ENCODE measurements at regions not wholly inside any gene's neighbourhood (a gene's known extent, or its start where the extent isn't known, plus 50 kb on each side); places are given as distances from the start of the nearest gene placed in this dataset.
"Not testable (repeated sequence)": the region's sequence is repeated elsewhere in the genome, so short reads cannot be mapped to it uniquely, and the experiment has no call there.

DNA sequence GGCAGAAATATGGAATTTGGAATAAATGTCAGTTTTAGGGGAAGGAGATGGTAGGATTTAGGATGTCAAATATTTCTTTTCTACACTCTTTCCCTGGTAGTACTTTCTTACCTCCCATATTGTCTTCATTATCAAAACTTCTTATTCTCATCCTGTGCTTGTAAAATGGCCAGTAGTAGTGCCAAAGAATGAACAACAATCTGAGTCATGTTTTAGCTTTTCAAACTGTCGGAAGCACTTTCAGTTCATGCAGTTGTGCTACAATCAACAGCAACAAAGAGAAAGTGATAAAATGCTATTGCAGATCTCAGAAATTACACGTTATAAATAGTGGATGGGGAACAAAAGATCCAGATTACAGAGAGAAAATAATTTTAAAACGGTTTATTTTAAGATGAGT lies 193.7 kb upstream of the RXFP2 start:
- H3K4me1 ChIP-seq (ENCODE audit: control insufficient read depth, insufficient read depth, low read length) = no peaks in the 10 kb centered on the region
- H3K9me3 ChIP-seq (ENCODE audit: control insufficient read depth, insufficient read depth, low read length) = no peaks in the 10 kb centered on the region
- H3K9ac ChIP-seq (ENCODE audit: low read depth, low read length) = no peak overlapping the region
- H3K4me3 ChIP-seq (ENCODE audit: low read depth, low read length) = no peak overlapping the region
- no peaks in the 10 kb centered on the region for H3K27me3 ChIP-seq (ENCODE audit: control insufficient read depth, insufficient read depth, low read length)
- no peak overlapping the region for H3K27ac ChIP-seq (ENCODE audit: low read depth, low read length)
- no peaks in the 10 kb centered on the region for H3K36me3 ChIP-seq (ENCODE audit: control insufficient read depth, insufficient read depth, low read length)

DNA sequence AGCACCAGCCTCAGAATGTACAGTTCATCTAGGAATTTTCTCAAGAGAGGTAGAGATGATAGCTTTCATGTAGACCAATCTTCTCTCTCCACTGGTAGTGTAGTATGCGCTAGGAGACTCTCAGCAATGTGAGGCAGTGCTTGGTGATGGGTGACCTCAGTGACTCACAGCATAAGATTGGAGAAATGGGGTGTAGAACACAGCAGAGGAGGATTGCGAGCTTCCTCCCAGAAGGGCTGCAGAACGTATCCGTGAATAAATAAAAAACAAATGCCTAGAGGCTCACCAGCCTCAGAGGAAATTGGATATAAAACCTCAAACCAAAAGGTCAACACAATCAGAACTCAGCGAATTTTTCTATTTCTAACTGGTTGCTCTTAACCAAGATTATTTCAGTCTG lies 182.9 kb upstream of the RXFP2 start:
- H3K27me3 ChIP-seq (ENCODE audit: control insufficient read depth, insufficient read depth, low read length) = no peaks in the 10 kb centered on the region
- H3K9me3 ChIP-seq (ENCODE audit: control insufficient read depth, insufficient read depth, low read length) = no peaks in the 10 kb centered on the region
- no peak overlapping the region for H3K4me3 ChIP-seq (ENCODE audit: low read depth, low read length)
- H3K4me1 ChIP-seq (ENCODE audit: control insufficient read depth, insufficient read depth, low read length) = no peaks in the 10 kb centered on the region
- H3K9ac ChIP-seq (ENCODE audit: low read depth, low read length) = no peak overlapping the region
- no peaks in the 10 kb centered on the region for H3K36me3 ChIP-seq (ENCODE audit: control insufficient read depth, insufficient read depth, low read length)
- no peak overlapping the region for H3K27ac ChIP-seq (ENCODE audit: low read depth, low read length)

DNA sequence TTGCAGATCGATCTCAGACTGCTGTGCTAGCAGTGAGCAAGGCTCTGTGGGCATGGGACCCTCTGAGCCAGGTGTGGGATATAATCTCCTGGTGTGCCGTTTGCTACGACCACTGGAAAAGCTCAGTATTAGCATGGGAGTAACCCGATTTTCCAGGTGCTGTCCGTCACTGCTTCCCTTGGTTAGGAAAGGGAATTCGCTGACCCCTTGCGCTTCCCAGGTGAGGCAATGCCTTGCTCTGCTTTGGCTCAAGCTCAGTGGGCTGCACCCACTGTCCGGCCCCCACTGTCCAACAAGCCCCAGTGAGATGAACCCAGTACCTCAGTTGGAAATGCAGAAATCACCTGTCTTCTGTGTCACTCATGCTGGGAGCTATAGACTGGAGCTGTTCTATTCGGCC lies 155.1 kb upstream of the RXFP2 start:
- H3K4me3 ChIP-seq (ENCODE audit: low read depth, low read length); H3K4me1 ChIP-seq (ENCODE audit: control insufficient read depth, insufficient read depth, low read length); H3K27me3 ChIP-seq (ENCODE audit: control insufficient read depth, insufficient read depth, low read length); H3K27ac ChIP-seq (ENCODE audit: low read depth, low read length); H3K9ac ChIP-seq (ENCODE audit: low read depth, low read length); H3K36me3 ChIP-seq (ENCODE audit: control insufficient read depth, insufficient read depth, low read length): not testable (repeated sequence)
- H3K9me3 ChIP-seq (ENCODE audit: control insufficient read depth, insufficient read depth, low read length) = peaks cover 12% of the 10 kb centered on the region

DNA sequence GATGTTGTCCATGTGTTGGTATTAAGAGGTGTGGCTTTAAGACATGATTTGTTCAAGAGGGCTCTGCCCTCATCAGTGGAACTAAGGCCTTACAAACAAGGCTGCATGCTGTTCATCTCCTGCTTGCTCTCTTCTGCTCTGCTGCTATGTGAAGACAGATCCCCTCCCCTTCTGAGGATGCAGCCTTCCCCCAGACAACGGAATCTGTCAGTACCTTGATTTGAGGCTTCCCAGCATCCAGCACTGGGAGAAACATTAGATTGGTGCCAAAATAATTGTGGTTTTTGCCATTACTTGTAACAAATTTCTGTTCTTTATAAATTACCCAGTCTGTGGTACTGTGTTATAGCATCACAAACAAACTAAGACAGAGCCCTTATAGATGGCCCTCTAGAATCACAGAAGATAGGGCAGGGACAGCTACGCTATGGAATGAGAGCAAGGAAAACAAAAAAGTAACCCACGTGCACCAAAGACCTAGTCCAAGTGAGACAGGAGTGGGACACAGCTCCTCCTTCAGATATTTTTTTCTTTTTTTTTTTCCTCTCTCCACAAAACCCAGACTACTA lies 151.5 kb upstream of the RXFP2 start:
- no peak overlapping the region for H3K4me3 ChIP-seq (ENCODE audit: low read depth, low read length)
- 0 out of 2 replicates have a peak, but pooled peaks cover 6% of the 10 kb centered on the region for H3K4me1 ChIP-seq (ENCODE audit: control insufficient read depth, insufficient read depth, low read length)
- H3K9me3 ChIP-seq (ENCODE audit: control insufficient read depth, insufficient read depth, low read length) = peaks cover 12% of the 10 kb centered on the region
- H3K27ac ChIP-seq (ENCODE audit: low read depth, low read length) = no peak overlapping the region
- H3K36me3 ChIP-seq (ENCODE audit: control insufficient read depth, insufficient read depth, low read length) = no peaks in the 10 kb centered on the region
- H3K27me3 ChIP-seq (ENCODE audit: control insufficient read depth, insufficient read depth, low read length) = no peaks in the 10 kb centered on the region
- H3K9ac ChIP-seq (ENCODE audit: low read depth, low read length) = no peak overlapping the region

DNA sequence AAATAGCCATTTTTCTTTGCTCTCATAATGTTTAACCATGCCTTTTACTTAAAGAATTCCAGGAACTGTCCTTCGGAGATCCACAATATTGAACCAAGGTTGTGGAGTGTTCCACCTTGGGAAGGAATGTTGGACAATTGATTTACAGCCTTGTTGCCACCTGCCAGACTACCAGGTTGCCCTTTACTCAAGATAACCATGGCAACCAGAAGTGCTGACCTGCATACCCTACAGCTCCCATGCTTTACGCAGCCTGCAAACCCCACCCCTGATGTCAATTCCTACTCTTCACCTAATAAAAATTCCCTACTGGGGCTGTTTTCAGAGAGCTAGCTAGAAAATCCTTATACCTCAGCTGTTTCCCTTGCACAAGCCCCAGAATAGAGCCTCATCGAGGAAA lies 151.0 kb upstream of the RXFP2 start:
- Histone ChIP-seq H3K4me1 (ENCODE audit: control insufficient read depth, insufficient read depth, low read length) (0 out of 2 replicates have a peak, but pooled peaks cover 6% of the 10 kb centered on the region), H3K4me3 (ENCODE audit: low read depth, low read length) (no peak overlapping the region), H3K9me3 (ENCODE audit: control insufficient read depth, insufficient read depth, low read length) (peaks cover 12% of the 10 kb centered on the region), H3K36me3 (ENCODE audit: control insufficient read depth, insufficient read depth, low read length) (no peaks in the 10 kb centered on the region), H3K27me3 (ENCODE audit: control insufficient read depth, insufficient read depth, low read length) (no peaks in the 10 kb centered on the region), H3K9ac (ENCODE audit: low read depth, low read length) (no peak overlapping the region), H3K27ac (ENCODE audit: low read depth, low read length) (no peak overlapping the region)

DNA sequence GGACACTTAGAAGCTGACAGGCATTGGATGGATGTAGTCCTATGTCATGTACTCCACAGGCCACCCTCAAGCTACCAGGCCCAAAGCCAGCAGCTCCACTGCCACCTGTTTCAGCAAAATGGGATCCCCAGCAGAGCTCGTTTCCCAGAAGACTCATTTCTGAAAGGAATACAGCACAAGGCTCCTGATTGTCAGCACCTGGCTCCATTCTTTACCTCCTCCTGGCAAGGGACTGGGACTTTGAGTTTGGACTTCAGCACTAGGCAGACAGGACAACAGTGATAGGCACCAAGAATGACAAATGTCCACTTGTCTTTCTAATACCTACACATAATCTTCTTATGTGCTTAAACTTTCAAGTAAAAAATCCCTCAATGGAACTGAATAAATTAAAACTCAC lies 150.4 kb upstream of the RXFP2 start:
- H3K9me3 ChIP-seq (ENCODE audit: control insufficient read depth, insufficient read depth, low read length) = peaks cover 12% of the 10 kb centered on the region
- no peak overlapping the region for H3K4me3 ChIP-seq (ENCODE audit: low read depth, low read length)
- no peaks in the 10 kb centered on the region for H3K27me3 ChIP-seq (ENCODE audit: control insufficient read depth, insufficient read depth, low read length)
- H3K36me3 ChIP-seq (ENCODE audit: control insufficient read depth, insufficient read depth, low read length) = no peaks in the 10 kb centered on the region
- H3K9ac ChIP-seq (ENCODE audit: low read depth, low read length) = no peak overlapping the region
- 0 out of 2 replicates have a peak, but pooled peaks cover 6% of the 10 kb centered on the region for H3K4me1 ChIP-seq (ENCODE audit: control insufficient read depth, insufficient read depth, low read length)
- no peak overlapping the region for H3K27ac ChIP-seq (ENCODE audit: low read depth, low read length)

DNA sequence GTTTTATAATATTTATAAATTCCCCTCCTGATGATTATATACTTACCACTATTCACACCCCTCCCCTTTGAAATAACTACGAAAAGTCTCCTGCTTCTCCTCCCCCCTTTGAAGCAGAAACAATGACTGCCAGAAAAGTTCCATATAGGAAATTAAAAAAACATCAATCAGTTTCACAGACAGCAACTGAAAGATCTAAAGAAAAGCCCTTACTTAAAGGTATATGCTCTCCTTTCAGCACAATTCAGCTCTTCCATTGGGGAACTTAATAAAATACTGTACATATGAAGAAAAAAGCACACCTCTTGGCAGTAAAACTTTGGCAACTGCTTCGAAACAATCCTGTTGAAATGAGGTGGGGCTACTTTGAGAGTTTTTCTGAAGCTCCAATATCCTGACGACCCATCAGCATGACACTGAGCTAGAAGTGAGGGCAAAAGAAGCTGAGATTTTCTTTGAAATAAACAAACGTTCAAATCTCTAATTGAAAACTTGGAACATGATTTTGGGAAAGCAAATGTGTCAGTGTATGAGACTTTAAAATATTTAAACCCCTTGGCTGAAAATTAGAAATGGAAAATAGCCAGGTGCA lies 147.6 kb upstream of the RXFP2 start:
- H3K4me1 ChIP-seq (ENCODE audit: control insufficient read depth, insufficient read depth, low read length) = 0 out of 2 replicates have a peak, but pooled peaks cover 6% of the 10 kb centered on the region
- H3K27ac ChIP-seq (ENCODE audit: low read depth, low read length) = no peak overlapping the region
- no peak overlapping the region for H3K4me3 ChIP-seq (ENCODE audit: low read depth, low read length)
- H3K9me3 ChIP-seq (ENCODE audit: control insufficient read depth, insufficient read depth, low read length) = no peaks in the 10 kb centered on the region
- no peak overlapping the region for H3K9ac ChIP-seq (ENCODE audit: low read depth, low read length)
- no peaks in the 10 kb centered on the region for H3K36me3 ChIP-seq (ENCODE audit: control insufficient read depth, insufficient read depth, low read length)
- no peaks in the 10 kb centered on the region for H3K27me3 ChIP-seq (ENCODE audit: control insufficient read depth, insufficient read depth, low read length)

DNA sequence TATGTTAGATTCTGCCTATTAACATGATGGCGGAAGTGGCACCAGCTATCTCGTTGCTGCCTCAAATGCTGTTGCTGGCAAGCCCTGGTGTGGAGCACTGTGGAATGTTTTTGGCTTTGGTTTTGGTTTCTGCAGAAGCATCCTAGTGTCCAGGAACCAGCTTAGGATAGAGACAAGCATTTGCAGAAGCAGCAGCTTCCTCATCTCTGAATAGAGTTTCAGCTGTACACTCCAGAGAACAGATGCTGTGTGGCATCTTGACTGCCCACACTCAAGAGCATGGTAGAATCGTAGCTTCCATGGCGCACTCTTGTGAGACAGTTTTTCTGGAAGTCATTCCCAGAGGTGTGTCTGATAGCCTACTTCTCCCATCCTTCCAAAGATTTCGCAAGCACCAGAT lies 145.3 kb upstream of the RXFP2 start:
- Histone ChIP-seq H3K27me3 (ENCODE audit: control insufficient read depth, insufficient read depth, low read length) (no peaks in the 10 kb centered on the region), H3K9me3 (ENCODE audit: control insufficient read depth, insufficient read depth, low read length) (no peaks in the 10 kb centered on the region), H3K9ac (ENCODE audit: low read depth, low read length) (no peak overlapping the region), H3K4me3 (ENCODE audit: low read depth, low read length) (no peak overlapping the region), H3K27ac (ENCODE audit: low read depth, low read length) (no peak overlapping the region), H3K4me1 (ENCODE audit: control insufficient read depth, insufficient read depth, low read length) (0 out of 2 replicates have a peak, but pooled peaks cover 6% of the 10 kb centered on the region), H3K36me3 (ENCODE audit: control insufficient read depth, insufficient read depth, low read length) (no peaks in the 10 kb centered on the region)

DNA sequence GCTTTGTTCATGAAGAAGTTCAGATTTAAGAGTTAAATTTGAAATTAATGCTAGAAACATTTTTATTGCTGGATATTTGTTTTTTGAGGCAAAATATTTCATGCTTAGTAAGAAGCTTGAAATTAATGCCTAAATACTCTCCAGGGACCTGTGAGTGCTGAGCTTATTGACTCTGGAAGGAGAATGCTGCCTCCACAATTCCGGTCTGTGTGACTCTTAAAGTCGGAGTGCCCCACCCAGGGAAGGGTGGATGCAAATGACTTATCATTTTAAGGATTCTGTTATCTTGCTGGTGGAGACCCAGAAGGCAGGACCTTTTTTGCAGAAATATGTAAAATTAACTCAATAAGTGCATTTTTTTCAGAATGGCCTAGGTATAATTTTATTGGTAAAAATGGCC lies 143.8 kb upstream of the RXFP2 start:
- H3K4me3 ChIP-seq (ENCODE audit: low read depth, low read length) = no peak overlapping the region
- H3K36me3 ChIP-seq (ENCODE audit: control insufficient read depth, insufficient read depth, low read length) = no peaks in the 10 kb centered on the region
- H3K27ac ChIP-seq (ENCODE audit: low read depth, low read length) = no peak overlapping the region
- no peak overlapping the region for H3K9ac ChIP-seq (ENCODE audit: low read depth, low read length)
- 0 out of 2 replicates have a peak, but pooled peaks cover 6% of the 10 kb centered on the region for H3K4me1 ChIP-seq (ENCODE audit: control insufficient read depth, insufficient read depth, low read length)
- no peaks in the 10 kb centered on the region for H3K9me3 ChIP-seq (ENCODE audit: control insufficient read depth, insufficient read depth, low read length)
- no peaks in the 10 kb centered on the region for H3K27me3 ChIP-seq (ENCODE audit: control insufficient read depth, insufficient read depth, low read length)

DNA sequence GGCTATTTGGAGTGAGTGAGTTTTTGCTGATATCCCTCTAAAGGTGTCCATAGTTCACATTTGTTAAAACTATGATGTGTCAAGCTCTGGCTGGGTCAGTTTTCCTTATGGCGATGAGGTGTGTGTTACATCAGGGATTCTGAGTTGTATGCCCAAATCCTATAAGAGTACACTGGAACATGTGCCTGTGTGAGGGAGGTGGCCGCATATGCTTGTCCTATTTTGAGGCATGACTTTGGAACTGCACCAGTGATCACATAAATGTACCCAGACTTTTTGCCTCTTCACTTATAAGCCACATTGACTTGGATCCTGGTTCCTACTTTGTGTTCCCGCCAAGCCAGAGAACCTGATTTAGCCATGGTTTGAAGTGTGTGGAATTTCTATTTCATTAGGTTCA lies 140.3 kb upstream of the RXFP2 start:
- Histone ChIP-seq H3K9ac (ENCODE audit: low read depth, low read length) (no peak overlapping the region), H3K4me1 (ENCODE audit: control insufficient read depth, insufficient read depth, low read length) (no peaks in the 10 kb centered on the region), H3K36me3 (ENCODE audit: control insufficient read depth, insufficient read depth, low read length) (no peaks in the 10 kb centered on the region)

DNA sequence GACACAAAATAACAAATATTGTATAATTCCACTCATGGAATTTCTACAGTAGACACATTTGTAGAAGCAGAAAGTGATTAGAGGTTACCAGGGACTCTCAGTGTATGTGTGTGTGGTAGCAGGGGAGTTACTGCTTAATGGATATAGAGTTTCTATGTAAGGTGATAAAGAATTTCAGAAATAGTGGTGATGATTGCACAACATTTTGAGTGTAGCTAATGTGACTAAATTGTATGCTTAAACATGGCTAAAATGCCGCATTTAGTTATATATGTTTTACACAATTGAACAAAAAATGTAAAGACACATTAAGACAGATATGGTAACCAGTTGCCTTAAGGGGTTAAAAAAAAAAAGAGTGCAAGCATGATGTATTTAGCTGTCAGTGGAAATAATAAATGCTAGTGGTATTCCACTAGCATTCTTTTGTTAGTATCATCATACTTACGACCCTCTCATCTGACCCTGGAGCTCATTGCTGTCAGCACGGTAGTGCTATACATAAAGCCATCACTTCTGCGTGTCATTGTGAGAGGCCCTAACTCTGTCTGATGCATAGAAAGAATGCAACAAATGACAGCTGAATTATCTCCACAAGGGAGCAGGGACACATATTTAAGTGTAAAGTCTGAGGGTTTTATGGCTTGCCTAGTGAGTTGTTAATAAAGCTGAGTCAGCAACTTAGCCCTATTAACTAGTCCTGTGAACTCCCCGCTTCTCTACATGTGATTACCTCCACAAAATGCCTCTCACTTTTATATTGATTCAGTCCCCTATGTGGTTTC lies 134.1 kb upstream of the RXFP2 start:
- Histone ChIP-seq H3K9me3 (ENCODE audit: control insufficient read depth, insufficient read depth, low read length) (no peaks in the 10 kb centered on the region), H3K36me3 (ENCODE audit: control insufficient read depth, insufficient read depth, low read length) (no peaks in the 10 kb centered on the region), H3K4me1 (ENCODE audit: control insufficient read depth, insufficient read depth, low read length) (peaks cover 6% of the 10 kb centered on the region; the same call in 1 of the 2 replicates), H3K4me3 (ENCODE audit: low read depth, low read length) (no peak overlapping the region), H3K9ac (ENCODE audit: low read depth, low read length) (no peak overlapping the region), H3K27ac (ENCODE audit: low read depth, low read length) (no peak overlapping the region), H3K27me3 (ENCODE audit: control insufficient read depth, insufficient read depth, low read length) (no peaks in the 10 kb centered on the region)

More for the DNA sequence above, 140.3 kb upstream of the RXFP2 start:
- Histone ChIP-seq H3K27me3 (ENCODE audit: control insufficient read depth, insufficient read depth, low read length) (no peaks in the 10 kb centered on the region), H3K4me3 (ENCODE audit: low read depth, low read length) (no peak overlapping the region), H3K27ac (ENCODE audit: low read depth, low read length) (no peak overlapping the region), H3K9me3 (ENCODE audit: control insufficient read depth, insufficient read depth, low read length) (no peaks in the 10 kb centered on the region)
